ENCODE measurements at regions not wholly inside any gene's neighbourhood (a gene's known extent, or its start where the extent isn't known, plus 50 kb on each side); places are given as distances from the start of the nearest gene placed in this dataset.

- ChIA-PET POLR2A (no interaction called here), CTCF (no interaction called here)
- Histone ChIP-seq H3K9me3 (ENCODE audit: control insufficient read depth, insufficient read depth, low read depth, low read length) (no peaks in the 10 kb centered on the region), H3K27ac (ENCODE audit: extremely low read depth, low read depth, low read length) (no peak overlapping the region), H3K4me1 (ENCODE audit: control insufficient read depth, insufficient read depth, low read length) (no peaks in the 10 kb centered on the region), H3K4me3 (ENCODE audit: low read depth, low read length) (no peak overlapping the region), H3K36me3 (ENCODE audit: control insufficient read depth in 2 of 2, insufficient read depth in 1 of 2, low read length in 2 of 2) (no peaks in the 10 kb centered on the region)
- no peak for TF ChIP-seq ZNF23 (tag by site-specific recombination; IDR thresholded peaks at IDR 0.05; ENCODE audit: borderline replicate concordance)
- TF ChIP-seq, protein P1, sequence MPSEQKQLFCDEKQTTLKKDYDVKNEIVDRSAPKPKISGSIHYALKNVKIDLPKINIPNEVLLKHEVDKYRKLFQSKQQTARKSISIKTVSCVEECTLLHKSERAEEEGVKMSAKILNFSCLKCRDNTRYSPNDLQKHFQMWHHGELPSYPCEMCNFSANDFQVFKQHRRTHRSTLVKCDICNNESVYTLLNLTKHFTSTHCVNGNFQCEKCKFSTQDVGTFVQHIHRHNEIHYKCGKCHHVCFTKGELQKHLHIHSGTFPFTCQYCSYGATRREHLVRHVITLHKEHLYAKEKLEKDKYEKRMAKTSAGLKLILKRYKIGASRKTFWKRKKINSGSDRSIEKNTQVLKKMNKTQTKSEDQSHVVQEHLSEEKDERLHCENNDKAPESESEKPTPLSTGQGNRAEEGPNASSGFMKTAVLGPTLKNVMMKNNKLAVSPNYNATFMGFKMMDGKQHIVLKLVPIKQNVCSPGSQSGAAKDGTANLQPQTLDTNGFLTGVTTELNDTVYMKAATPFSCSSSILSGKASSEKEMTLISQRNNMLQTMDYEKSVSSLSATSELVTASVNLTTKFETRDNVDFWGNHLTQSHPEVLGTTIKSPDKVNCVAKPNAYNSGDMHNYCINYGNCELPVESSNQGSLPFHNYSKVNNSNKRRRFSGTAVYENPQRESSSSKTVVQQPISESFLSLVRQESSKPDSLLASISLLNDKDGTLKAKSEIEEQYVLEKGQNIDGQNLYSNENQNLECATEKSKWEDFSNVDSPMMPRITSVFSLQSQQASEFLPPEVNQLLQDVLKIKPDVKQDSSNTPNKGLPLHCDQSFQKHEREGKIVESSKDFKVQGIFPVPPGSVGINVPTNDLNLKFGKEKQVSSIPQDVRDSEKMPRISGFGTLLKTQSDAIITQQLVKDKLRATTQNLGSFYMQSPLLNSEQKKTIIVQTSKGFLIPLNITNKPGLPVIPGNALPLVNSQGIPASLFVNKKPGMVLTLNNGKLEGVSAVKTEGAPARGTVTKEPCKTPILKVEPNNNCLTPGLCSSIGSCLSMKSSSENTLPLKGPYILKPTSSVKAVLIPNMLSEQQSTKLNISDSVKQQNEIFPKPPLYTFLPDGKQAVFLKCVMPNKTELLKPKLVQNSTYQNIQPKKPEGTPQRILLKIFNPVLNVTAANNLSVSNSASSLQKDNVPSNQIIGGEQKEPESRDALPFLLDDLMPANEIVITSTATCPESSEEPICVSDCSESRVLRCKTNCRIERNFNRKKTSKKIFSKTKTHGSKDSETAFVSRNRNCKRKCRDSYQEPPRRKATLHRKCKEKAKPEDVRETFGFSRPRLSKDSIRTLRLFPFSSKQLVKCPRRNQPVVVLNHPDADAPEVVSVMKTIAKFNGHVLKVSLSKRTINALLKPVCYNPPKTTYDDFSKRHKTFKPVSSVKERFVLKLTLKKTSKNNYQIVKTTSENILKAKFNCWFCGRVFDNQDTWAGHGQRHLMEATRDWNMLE (tag by site-specific recombination; conservative IDR thresholded peaks at IDR 0.05; ENCODE audit: low read depth) = no peak
- TF ChIP-seq ZNF132 (tag by site-specific recombination; IDR thresholded peaks at IDR 0.05; ENCODE audit: borderline replicate concordance) = no peak
- no peak for TF ChIP-seq ZNF747 (tag by site-specific recombination; IDR thresholded peaks at IDR 0.05)
- no peak for TF ChIP-seq ZNF26 (tag by site-specific recombination; IDR thresholded peaks at IDR 0.05)
- TF ChIP-seq ZNF248 (tag by site-specific recombination; IDR thresholded peaks at IDR 0.05) = no peak
- TF ChIP-seq ZNF791 (tag by site-specific recombination; IDR thresholded peaks at IDR 0.05) = no peak
- no peak for TF ChIP-seq HOXD13 (CRISPR knock-in tag; IDR thresholded peaks at IDR 0.05; ENCODE audit: borderline replicate concordance)
- no peak for TF ChIP-seq ZBTB21 (tag by site-specific recombination; IDR thresholded peaks at IDR 0.05)
- TF ChIP-seq, protein P2, sequence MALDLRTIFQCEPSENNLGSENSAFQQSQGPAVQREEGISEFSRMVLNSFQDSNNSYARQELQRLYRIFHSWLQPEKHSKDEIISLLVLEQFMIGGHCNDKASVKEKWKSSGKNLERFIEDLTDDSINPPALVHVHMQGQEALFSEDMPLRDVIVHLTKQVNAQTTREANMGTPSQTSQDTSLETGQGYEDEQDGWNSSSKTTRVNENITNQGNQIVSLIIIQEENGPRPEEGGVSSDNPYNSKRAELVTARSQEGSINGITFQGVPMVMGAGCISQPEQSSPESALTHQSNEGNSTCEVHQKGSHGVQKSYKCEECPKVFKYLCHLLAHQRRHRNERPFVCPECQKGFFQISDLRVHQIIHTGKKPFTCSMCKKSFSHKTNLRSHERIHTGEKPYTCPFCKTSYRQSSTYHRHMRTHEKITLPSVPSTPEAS (tag by site-specific recombination; IDR thresholded peaks at IDR 0.05) = no peak
- TF ChIP-seq ZNF600 (tag by site-specific recombination; IDR thresholded peaks at IDR 0.05) = no peak
- TF ChIP-seq ZBTB20 (tag by site-specific recombination; IDR thresholded peaks at IDR 0.05) = no peak
- TF ChIP-seq, protein P3, sequence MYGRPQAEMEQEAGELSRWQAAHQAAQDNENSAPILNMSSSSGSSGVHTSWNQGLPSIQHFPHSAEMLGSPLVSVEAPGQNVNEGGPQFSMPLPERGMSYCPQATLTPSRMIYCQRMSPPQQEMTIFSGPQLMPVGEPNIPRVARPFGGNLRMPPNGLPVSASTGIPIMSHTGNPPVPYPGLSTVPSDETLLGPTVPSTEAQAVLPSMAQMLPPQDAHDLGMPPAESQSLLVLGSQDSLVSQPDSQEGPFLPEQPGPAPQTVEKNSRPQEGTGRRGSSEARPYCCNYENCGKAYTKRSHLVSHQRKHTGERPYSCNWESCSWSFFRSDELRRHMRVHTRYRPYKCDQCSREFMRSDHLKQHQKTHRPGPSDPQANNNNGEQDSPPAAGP (tag by site-specific recombination; IDR thresholded peaks at IDR 0.05) = no peak
- TF ChIP-seq EGR2 (tag by site-specific recombination; IDR thresholded peaks at IDR 0.05; ENCODE audit: low read depth) = no peak
- TF ChIP-seq ZFP3 (tag by site-specific recombination; IDR thresholded peaks at IDR 0.05; ENCODE audit: low read depth) = no peak
These were observed 111.3 kb downstream of the DYRK2 start for GRCh38 chr12:67759829-67760228.

GRCh38 chr12:67760586-67761275 lies 112.2 kb downstream of the DYRK2 start:
- H3K4me1 ChIP-seq (ENCODE audit: control insufficient read depth, insufficient read depth, low read length) = no peaks in the 10 kb centered on the region
- POLR2A ChIA-PET = no interaction called here
- TF ChIP-seq ZBTB8A (tag by site-specific recombination; IDR thresholded peaks at IDR 0.05) (no peak), OSR2 (tag by site-specific recombination; IDR thresholded peaks at IDR 0.05) (no peak), ZNF555 (tag by site-specific recombination; conservative IDR thresholded peaks at IDR 0.05) (no peak), ZNF776 (tag by site-specific recombination; IDR thresholded peaks at IDR 0.05; ENCODE audit: borderline replicate concordance) (no peak), ZNF175 (tag by site-specific recombination; IDR thresholded peaks at IDR 0.05) (no peak), ZNF266 (tag by site-specific recombination; IDR thresholded peaks at IDR 0.05; ENCODE audit: low read depth) (no peak), EGR2 (tag by site-specific recombination; IDR thresholded peaks at IDR 0.05; ENCODE audit: low read depth) (peak; percentile 80), ZBTB44 (tag by site-specific recombination; IDR thresholded peaks at IDR 0.05) (no peak)
- TF ChIP-seq, protein P4, sequence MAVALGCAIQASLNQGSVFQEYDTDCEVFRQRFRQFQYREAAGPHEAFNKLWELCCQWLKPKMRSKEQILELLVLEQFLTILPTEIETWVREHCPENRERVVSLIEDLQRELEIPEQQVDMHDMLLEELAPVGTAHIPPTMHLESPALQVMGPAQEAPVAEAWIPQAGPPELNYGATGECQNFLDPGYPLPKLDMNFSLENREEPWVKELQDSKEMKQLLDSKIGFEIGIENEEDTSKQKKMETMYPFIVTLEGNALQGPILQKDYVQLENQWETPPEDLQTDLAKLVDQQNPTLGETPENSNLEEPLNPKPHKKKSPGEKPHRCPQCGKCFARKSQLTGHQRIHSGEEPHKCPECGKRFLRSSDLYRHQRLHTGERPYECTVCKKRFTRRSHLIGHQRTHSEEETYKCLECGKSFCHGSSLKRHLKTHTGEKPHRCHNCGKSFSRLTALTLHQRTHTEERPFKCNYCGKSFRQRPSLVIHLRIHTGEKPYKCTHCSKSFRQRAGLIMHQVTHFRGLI (tag by site-specific recombination; IDR thresholded peaks at IDR 0.05) = no peak

More at GRCh38 chr12:67760586-67761275, 112.2 kb downstream of the DYRK2 start:
- Histone ChIP-seq H3K36me3 (ENCODE audit: control insufficient read depth in 2 of 2, insufficient read depth in 1 of 2, low read length in 2 of 2) (no peaks in the 10 kb centered on the region), H3K27ac (ENCODE audit: extremely low read depth, low read depth, low read length) (no peak overlapping the region), H3K4me3 (ENCODE audit: low read depth, low read length) (no peak overlapping the region), H3K9me3 (ENCODE audit: control insufficient read depth, insufficient read depth, low read depth, low read length) (no peaks in the 10 kb centered on the region)
- CTCF ChIA-PET = no interaction called here

Measured in HEK293 (cell line).